GM19240 (cell line): ENCODE measurements at regions not wholly inside any gene's neighbourhood (a gene's known extent, or its start where the extent isn't known, plus 50 kb on each side); places are given as distances from the start of the nearest gene placed in this dataset.

Experiments used
- DNase-seq: peaks from one replicate; pipeline ENCODE4 v3.0.0; 2011; ENCODE audit warnings: low spot score; ENCODE audit not compliant: insufficient read length

DNA sequence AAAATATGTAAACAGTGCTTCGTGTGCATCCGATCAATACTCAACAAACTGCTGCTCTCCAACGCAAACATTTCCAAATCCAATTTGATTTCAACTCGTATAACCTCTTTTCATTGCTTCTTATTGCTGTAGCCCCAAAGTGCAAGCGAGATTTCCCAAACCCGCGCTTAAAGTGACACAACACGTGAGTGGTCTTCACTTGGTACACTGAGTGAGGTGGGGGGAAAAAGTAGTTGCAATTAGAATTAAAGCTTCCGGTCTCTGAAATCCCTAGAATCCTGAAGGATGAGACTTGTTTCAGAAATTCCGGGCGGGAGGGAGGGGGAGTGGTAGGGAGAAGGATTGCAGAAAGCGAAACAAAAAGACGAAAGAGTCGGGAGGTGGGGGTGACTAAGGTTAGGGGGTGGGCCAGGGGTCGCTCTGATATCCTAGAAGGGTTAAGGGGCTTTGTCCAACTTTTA, 387.5 kb downstream of the BCAT1 start:
- DNase-seq: no peak

DNA sequence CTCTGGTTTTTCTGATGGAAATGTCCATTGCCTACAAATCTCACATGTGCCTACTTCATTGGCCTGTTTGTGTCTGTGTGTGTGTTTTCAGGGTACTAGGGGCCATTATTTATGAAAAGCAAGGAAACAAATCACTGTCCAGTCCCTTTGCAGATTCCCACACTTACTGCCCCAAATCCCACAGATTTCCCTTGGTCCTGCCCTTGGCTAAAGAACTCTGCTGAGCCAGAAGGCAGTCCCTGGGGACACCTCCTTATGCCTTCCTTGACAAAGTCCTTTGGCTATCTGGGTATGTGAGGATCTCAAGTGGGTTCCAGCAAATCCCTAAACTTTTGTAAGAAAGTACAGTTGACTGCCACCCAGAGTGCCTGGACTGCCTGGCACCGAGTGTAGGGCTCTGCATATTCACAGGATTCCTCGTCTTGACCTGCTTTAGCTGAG, 388.1 kb downstream of the BCAT1 start:
- no peak for DNase-seq

GRCh38 chr12:24560192-24560775, 388.6 kb downstream of the BCAT1 start:
- no peak for DNase-seq

- DNase-seq: no peak
These were observed 391.2 kb downstream of the BCAT1 start for GRCh38 chr12:24557738-24558137.

- no peak for DNase-seq
These were observed 393.2 kb downstream of the BCAT1 start for GRCh38 chr12:24555730-24556129.

DNA sequence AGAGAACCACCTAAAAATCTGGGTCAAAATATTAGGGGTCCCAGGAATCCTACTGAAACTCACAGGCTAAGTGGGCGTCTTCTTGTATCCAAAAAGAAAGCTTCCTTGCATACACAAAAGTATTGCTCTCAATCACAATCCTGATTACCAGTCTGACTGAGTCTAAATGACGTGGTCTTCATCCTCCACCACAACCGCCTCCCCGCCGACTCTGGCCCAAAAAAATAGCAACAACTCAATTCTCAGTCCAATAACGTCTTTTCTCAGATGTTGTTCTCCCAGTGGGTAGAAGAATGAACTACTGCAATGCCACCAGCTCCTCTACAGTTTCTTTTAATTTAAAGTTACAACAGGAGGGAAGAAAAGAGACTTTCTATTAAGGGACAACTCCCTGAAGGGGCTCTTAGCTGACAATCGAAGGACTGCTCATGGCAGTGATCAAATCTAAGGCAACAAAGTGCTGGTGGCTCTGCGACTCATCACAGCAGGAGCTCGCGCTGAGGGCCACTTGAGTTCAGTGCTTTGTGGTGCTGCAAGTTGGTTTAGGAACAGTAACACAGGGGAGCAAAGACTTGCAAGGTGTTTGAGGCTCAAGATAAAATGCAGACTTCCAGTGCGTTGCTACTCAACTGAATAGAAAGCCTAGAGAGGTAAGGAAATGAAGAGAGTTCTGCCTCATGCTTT, 394.1 kb downstream of the BCAT1 start:
- no peak for DNase-seq

GRCh38 chr12:24553259-24553658, 395.6 kb downstream of the BCAT1 start:
- DNase-seq: no peak

DNA sequence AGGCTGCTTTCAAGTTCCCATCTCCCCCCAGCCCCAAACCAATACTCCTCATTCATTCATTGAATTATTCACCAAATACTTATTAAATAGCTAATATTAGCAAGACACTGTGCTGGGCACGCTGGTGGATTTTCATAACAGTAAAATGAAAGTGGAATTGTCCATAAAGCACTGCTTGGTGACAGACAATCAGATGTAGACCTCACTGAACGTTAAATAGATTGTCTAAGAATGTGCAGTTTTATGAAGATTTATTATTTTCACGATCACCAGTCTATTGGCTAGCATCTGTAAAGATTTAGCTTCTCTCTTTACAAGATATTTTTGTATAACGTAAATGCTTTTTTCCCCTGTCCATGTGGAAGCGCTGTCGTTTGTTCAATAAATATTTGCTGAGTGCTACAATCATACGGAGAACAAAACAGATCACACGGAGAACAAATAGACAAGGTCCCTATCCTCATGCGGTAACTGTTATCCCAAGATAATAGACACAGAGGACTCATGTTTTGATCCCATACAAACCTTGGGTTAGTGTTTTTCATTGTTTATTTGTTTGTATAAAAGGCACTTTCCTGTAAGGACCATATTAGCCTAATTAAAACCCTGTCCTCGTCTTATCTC, 397.6 kb downstream of the BCAT1 start:
- DNase-seq: no peak

- no peak for DNase-seq
These were observed 398.3 kb downstream of the BCAT1 start for GRCh38 chr12:24550609-24551008.

DNA sequence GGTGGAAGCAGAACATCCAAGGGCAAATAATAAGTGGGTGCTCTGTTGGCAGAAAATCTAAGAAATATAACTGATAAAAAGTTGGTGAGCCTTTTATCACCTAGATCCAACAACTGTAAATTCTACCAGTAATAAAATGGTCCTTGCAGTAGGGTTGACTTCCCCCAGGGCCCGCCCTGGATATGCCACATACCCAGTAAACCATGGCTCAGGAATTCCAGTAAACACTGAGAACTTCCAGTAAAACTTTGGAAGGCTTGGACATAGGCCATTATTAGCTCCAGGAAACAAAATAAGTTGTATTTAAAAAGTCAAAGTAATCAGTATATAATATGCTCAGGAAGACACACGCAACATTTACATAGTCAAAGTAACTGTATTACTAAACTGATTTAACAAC, 402.2 kb downstream of the BCAT1 start:
- no peak for DNase-seq

GRCh38 chr12:24546084-24546483, 402.8 kb downstream of the BCAT1 start:
- DNase-seq: no peak

DNA sequence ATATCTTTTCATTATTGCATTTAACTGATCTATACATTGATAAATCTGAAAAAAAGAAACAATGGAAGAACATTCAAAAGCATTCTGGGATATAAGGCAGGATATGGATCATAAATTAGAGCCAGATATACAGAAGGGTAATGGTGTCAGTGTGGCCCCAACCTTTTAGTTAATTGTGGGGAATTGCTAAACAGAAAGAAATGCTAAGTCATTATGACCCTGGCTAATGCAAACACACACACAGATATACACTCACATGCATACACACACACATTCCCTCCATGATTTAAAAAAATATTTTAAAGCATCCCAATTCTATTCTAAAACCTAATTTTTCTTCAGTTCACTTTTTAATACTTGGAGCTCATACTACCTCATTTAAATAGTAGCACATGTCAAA, 404.5 kb downstream of the BCAT1 start:
- no peak for DNase-seq

- no peak for DNase-seq
These were observed 407.6 kb downstream of the BCAT1 start for GRCh38 chr12:24541193-24541871.

GRCh38 chr12:24539646-24540045, 409.3 kb downstream of the BCAT1 start:
- no peak for DNase-seq

GRCh38 chr12:24537083-24537860, 411.6 kb downstream of the BCAT1 start:
- no peak for DNase-seq

- DNase-seq: no peak
These were observed 413.4 kb downstream of the BCAT1 start for GRCh38 chr12:24535334-24536069.

DNA sequence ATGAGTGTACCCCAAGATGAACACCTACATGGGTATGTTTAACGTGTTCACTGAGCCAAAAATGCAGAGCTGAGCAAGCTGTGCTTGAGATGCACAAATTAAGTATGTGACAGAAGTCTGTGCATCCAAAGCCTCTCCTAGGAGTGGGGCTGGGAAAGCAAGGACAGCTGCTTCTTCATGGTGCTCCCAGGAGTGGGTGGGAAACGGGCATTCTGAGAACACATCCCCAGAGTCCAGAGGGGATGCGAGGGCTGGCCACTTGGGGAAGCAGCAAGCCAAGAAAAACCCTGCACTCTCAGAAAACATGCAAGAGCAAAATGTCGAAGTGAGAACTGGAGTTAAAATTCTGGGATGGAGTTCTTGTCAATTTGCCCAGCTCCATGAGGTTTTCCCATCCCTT, 414.3 kb downstream of the BCAT1 start:
- no peak for DNase-seq

- DNase-seq: no peak
These were observed 415.1 kb downstream of the BCAT1 start for GRCh38 chr12:24533716-24534352.

DNA sequence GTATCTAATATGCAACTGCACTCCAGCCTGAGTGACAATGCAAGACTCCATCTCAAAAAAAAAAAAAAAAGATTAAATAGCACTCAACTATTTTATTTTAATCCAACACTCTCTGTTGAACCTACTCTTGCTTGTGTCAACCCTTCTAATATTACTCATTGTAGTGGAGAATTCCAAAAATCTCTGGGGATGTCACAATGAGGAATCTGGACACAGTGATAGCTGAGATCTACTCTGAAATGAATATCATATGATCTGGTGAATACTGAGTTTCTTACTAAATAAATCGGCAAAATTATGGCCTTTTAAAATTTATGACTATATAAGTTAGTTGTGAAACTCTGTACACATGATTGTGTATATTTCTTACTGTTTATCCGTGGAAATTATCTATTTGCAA, 418.2 kb downstream of the BCAT1 start:
- DNase-seq: no peak

- no peak for DNase-seq
These were observed 421.8 kb downstream of the BCAT1 start for GRCh38 chr12:24527102-24527501.
